ENCODE measurements at regions not wholly inside any gene's neighbourhood (a gene's known extent, or its start where the extent isn't known, plus 50 kb on each side); places are given as distances from the start of the nearest gene placed in this dataset.

GRCh38 chr21:35624901-35625300 is 435.4 kb downstream of the SETD4 start:
- TF ChIP-seq ZFP30 (CRISPR knock-in tag; IDR thresholded peaks at IDR 0.05), result no peak
- no peak for TF ChIP-seq ISL1 (CRISPR knock-in tag; IDR thresholded peaks at IDR 0.05)
- no peak for TF ChIP-seq CREB5 (CRISPR knock-in tag; IDR thresholded peaks at IDR 0.05; ENCODE audit: low read depth)
- no peak for TF ChIP-seq POU6F1 (CRISPR knock-in tag; IDR thresholded peaks at IDR 0.05; ENCODE audit: borderline replicate concordance, low read depth)

Measured in SK-N-SH treated with all-trans-retinoic acid at 6 μM for 48 hours (cell line).